Endothelial cell of umbilical vein (primary cell): ENCODE measurements at regions not wholly inside any gene's neighbourhood (a gene's known extent, or its start where the extent isn't known, plus 50 kb on each side); places are given as distances from the start of the nearest gene placed in this dataset.

ENCODE experiments used
- BruUV-seq: library from RNA; stranded (reverse); fragments of 400-500 nt; replicated peaks from 2 replicates; lab custom pipeline; 2021; lab: Mats Ljungman, UMichigan
- CTCF ChIA-PET: fragments of 300-600, 350-600 bp; sonication (Branson Sonifier 250); formaldehyde crosslinking; loops from one replicate; lab custom pipeline; 2021; ENCODE audit warnings: antibody characterized with exemption, inconsistent platforms; lab: Charles Lee
- POLR2A ChIA-PET: fragments of 300-600, 350-600 bp; sonication (Branson Sonifier 250); formaldehyde crosslinking; loops from one replicate; lab custom pipeline; 2021; ENCODE audit warnings: antibody characterized with exemption, inconsistent platforms; lab: Charles Lee
- DNase-seq: peaks from one replicate; pipeline ENCODE4 v3.0.0-alpha.2; 2011; ENCODE audit warnings: low read depth, low spot score
- FAIRE-seq: peaks from 2 replicates; lab custom pipeline; 2011; peaks lifted over from hg19 to GRCh38; lab: Jason Lieb, UNC
- H2AFZ ChIP-seq: 2 replicates; pipeline ENCODE4 v1.6.0; 2012; ENCODE audit warnings: low read depth, low read length, control low read depth, inconsistent platforms
- H3K27ac ChIP-seq: 2 replicates; pipeline ENCODE4 v1.5.1; 2011; ENCODE audit warnings: low read depth, mild to moderate bottlenecking, control low read depth, low read length, moderate library complexity; ENCODE audit not compliant: insufficient read depth
- H3K27me3 ChIP-seq, 2 experiments: 2 replicates each; pipeline versions ENCODE4 v1.6.0 to v1.6.1; 2011; ENCODE audit warnings: low read length in 2 of 2, mixed read lengths in 1 of 2; ENCODE audit not compliant: control insufficient read depth in 2 of 2, insufficient read depth in 2 of 2
- H3K36me3 ChIP-seq, 2 experiments: 2 replicates in 1 of 2; 3 replicates in 1 of 2; pipeline ENCODE4 v1.5.1; 2011; ENCODE audit warnings: low read length in 2 of 2, mild to moderate bottlenecking in 1 of 2, moderate library complexity in 1 of 2; ENCODE audit not compliant: control insufficient read depth in 2 of 2, insufficient read depth in 2 of 2; ENCODE audit errors: extremely low read depth in 1 of 2
- H3K4me1 ChIP-seq: 3 replicates; pipeline ENCODE4 v1.5.1; 2011; ENCODE audit warnings: mild to moderate bottlenecking, low read length; ENCODE audit not compliant: control insufficient read depth, insufficient read depth; ENCODE audit errors: extremely low read depth
- H3K4me2 ChIP-seq: 2 replicates; pipeline ENCODE4 v1.6.1; 2011; ENCODE audit warnings: low read length, control low read depth, mixed read lengths; ENCODE audit not compliant: insufficient read depth
- H3K4me3 ChIP-seq, 3 experiments: fragments of 200-600 bp in 1 of 3; sonication (generic), shearing (Covaris generic) in 1 of 3; replicated peaks in 1 of 3; 2 replicates each; pipeline ENCODE4 v1.5.1; 2011 to 2016; ENCODE audit warnings: control low read depth in 3 of 3, low read length in 3 of 3, mild to moderate bottlenecking in 2 of 3, inconsistent platforms in 1 of 3, low read depth in 1 of 3, moderate library complexity in 1 of 3; ENCODE audit not compliant: insufficient read depth in 1 of 3
- H3K79me2 ChIP-seq: 2 replicates; pipeline ENCODE4 v1.6.0; 2012; ENCODE audit warnings: low read length, inconsistent platforms; ENCODE audit not compliant: control insufficient read depth, insufficient read depth
- H3K9ac ChIP-seq: replicated peaks from 2 replicates; pipeline ENCODE3; 2011; ENCODE audit warnings: low read length, control low read depth; ENCODE audit not compliant: insufficient read depth; ENCODE audit errors: extremely low read depth
- H3K9me1 ChIP-seq: replicated peaks from 3 replicates; pipeline ENCODE4 v1.6.0; 2011; ENCODE audit warnings: mild to moderate bottlenecking, low read length; ENCODE audit not compliant: control insufficient read depth, insufficient read depth; ENCODE audit errors: extremely low read depth
- H3K9me3 ChIP-seq: replicated peaks from 2 replicates; pipeline ENCODE4 v1.5.1; 2012; ENCODE audit warnings: low read length, inconsistent platforms; ENCODE audit not compliant: control insufficient read depth, insufficient read depth
- H4K20me1 ChIP-seq: replicated peaks from 2 replicates; pipeline ENCODE3; 2011; ENCODE audit warnings: mild to moderate bottlenecking, low read length; ENCODE audit not compliant: control insufficient read depth, insufficient read depth; ENCODE audit errors: extremely low read depth
- EZH2 ChIP-seq: IDR thresholded peaks from 2 replicates; pipeline ENCODE4 v1.6.1; 2012; ENCODE audit warnings: borderline replicate concordance, low read depth, mild to moderate bottlenecking, moderate library complexity, low read length, inconsistent platforms; ENCODE audit not compliant: severe bottlenecking
- FOS ChIP-seq: IDR thresholded peaks from 2 replicates; pipeline ENCODE4 v1.6.1; 2011; ENCODE audit warnings: mild to moderate bottlenecking, low read length, moderate library complexity, borderline replicate concordance; ENCODE audit not compliant: insufficient read depth
- GATA2 ChIP-seq: IDR thresholded peaks from 2 replicates; pipeline ENCODE4 v1.7.0; 2011; ENCODE audit warnings: low read depth, mild to moderate bottlenecking, moderate library complexity, mixed read lengths, low read length; ENCODE audit not compliant: insufficient read length, insufficient read depth
- JUN ChIP-seq: IDR thresholded peaks from 2 replicates; pipeline ENCODE4 v1.6.1; 2011; ENCODE audit warnings: borderline replicate concordance, low read depth; ENCODE audit not compliant: insufficient read length, insufficient read depth
- MYC ChIP-seq: IDR thresholded peaks from one replicate; pipeline ENCODE4 v1.6.1; 2011; ENCODE audit warnings: mild to moderate bottlenecking, low read depth, low read length
- POLR2A ChIP-seq: IDR thresholded peaks from 2 replicates; pipeline ENCODE4 v1.6.1; 2012; ENCODE audit warnings: low read depth, mild to moderate bottlenecking, control low read depth, low read length
- POLR2AphosphoS5 ChIP-seq: IDR thresholded peaks from 2 replicates; pipeline ENCODE4 v1.6.1; 2012; ENCODE audit warnings: low read depth, mild to moderate bottlenecking, control low read depth, low read length, moderate library complexity; ENCODE audit not compliant: insufficient read depth
- dilution Hi-C: fragments of 300-500 bp; cut with MboI; formaldehyde crosslinking; loops from one replicate; pipeline ENCODE4 v1.15.0; 2019; ENCODE audit warnings: low sequenced_read_pairs; ENCODE audit not compliant: extremely low pct_ligation_motif_present
- intact Hi-C: fragments of 100-400 bp; cut with micrococcal nuclease; formaldehyde crosslinking; loops from one replicate; pipeline ENCODE4 v1.10.0; 2022
- TF ChIP-seq, protein P1 (sequence below): IDR thresholded peaks from 2 replicates; pipeline ENCODE4 v1.6.1; 2011; ENCODE audit not compliant: insufficient read depth, insufficient read length
- TF ChIP-seq, protein P2 (sequence below), 2 donors: IDR thresholded peaks; 1 replicate in 1 of 2; 2 replicates in 1 of 2; pipeline ENCODE4 v1.5.1; 2011; ENCODE audit warnings: low read length in 2 of 2, mild to moderate bottlenecking in 2 of 2, moderate library complexity in 2 of 2, control low read depth in 1 of 2, inconsistent platforms in 1 of 2, low read depth in 1 of 2; ENCODE audit not compliant: insufficient read depth in 1 of 2; ENCODE audit errors: extremely low read depth in 1 of 2

GRCh38 chr6:126181890-126182289, 158.0 kb upstream of the CENPW start:
- intact Hi-C loops, result no loop called here
- BruUV-seq, result no TSS peak
- ChIA-PET POLR2A (no interaction called here), CTCF (no interaction called here)
- Histone ChIP-seq H4K20me1 (no peaks in the 10 kb centered on the region), H3K36me3 (no peaks in the 10 kb centered on the region), H3K4me1 (no peaks in the 10 kb centered on the region), H2AFZ (no peak overlapping the region), H3K9me3 (no peaks in the 10 kb centered on the region), H3K27ac (no peak overlapping the region), H3K4me2 (no peak overlapping the region), H3K4me3 (no peak overlapping the region), H3K79me2 (no peaks in the 10 kb centered on the region), H3K27me3 (no peaks in the 10 kb centered on the region), H3K9ac (no peak overlapping the region), H3K9me1 (no peaks in the 10 kb centered on the region)
- DNase-seq, result no peak
- TF ChIP-seq, protein P1, sequence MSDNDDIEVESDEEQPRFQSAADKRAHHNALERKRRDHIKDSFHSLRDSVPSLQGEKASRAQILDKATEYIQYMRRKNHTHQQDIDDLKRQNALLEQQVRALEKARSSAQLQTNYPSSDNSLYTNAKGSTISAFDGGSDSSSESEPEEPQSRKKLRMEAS, result no peak
- no peak for TF ChIP-seq POLR2A
- TF ChIP-seq, protein P2, sequence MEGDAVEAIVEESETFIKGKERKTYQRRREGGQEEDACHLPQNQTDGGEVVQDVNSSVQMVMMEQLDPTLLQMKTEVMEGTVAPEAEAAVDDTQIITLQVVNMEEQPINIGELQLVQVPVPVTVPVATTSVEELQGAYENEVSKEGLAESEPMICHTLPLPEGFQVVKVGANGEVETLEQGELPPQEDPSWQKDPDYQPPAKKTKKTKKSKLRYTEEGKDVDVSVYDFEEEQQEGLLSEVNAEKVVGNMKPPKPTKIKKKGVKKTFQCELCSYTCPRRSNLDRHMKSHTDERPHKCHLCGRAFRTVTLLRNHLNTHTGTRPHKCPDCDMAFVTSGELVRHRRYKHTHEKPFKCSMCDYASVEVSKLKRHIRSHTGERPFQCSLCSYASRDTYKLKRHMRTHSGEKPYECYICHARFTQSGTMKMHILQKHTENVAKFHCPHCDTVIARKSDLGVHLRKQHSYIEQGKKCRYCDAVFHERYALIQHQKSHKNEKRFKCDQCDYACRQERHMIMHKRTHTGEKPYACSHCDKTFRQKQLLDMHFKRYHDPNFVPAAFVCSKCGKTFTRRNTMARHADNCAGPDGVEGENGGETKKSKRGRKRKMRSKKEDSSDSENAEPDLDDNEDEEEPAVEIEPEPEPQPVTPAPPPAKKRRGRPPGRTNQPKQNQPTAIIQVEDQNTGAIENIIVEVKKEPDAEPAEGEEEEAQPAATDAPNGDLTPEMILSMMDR (IDR thresholded peaks at IDR 0.05; ENCODE audit: extremely low read depth in 1 of 2, insufficient read depth in 1 of 2, low read depth in 1 of 2, low read length in 2 of 2), result no peak
- TF ChIP-seq FOS, result no peak
- no peak for TF ChIP-seq GATA2
- no peak for TF ChIP-seq MYC
- TF ChIP-seq EZH2, result no peak
- no peak for TF ChIP-seq POLR2AphosphoS5
- TF ChIP-seq JUN, result no peak
- dilution Hi-C loops, result no loop called here
- no peak for FAIRE-seq
